Sigmoid colon (tissue), 6 donors: ENCODE measurements at regions not wholly inside any gene's neighbourhood (a gene's known extent, or its start where the extent isn't known, plus 50 kb on each side); places are given as distances from the start of the nearest gene placed in this dataset.

Source experiments
- DNase-seq: peaks from one replicate; pipeline ENCODE4 v3.0.0-alpha.2; 2019
- H3K27ac ChIP-seq, 4 donors: fragments of 200-600 bp; sonication (generic); one replicate each; pipeline ENCODE4 v1.5.1; 2016 to 2019; ENCODE audit warnings: mild to moderate bottlenecking in 1 of 4
- H3K27me3 ChIP-seq, 3 donors: fragments of 200-600 bp; sonication (generic); one replicate each; pipeline ENCODE4 v1.5.1; 2019; ENCODE audit warnings: mild to moderate bottlenecking in 1 of 3
- H3K36me3 ChIP-seq, 4 donors: fragments of 200-600 bp; sonication (generic); one replicate each; pipeline ENCODE4 v1.5.1; 2016 to 2019
- H3K4me1 ChIP-seq, 4 donors: fragments of 200-600 bp; sonication (generic); one replicate each; pipeline ENCODE4 v1.5.1; 2017 to 2019
- H3K4me3 ChIP-seq, 4 donors: fragments of 200-600 bp; sonication (generic); one replicate each; pipeline ENCODE4 v1.5.1; 2017 to 2019; ENCODE audit warnings: mild to moderate bottlenecking in 2 of 4, moderate library complexity in 1 of 4
- H3K9me3 ChIP-seq, 4 donors: fragments of 200-600 bp in 3 of 4; sonication (generic) in 3 of 4; one replicate each; pipeline versions ENCODE4 v1.5.1 to v1.6.1; 2013 to 2019
- CTCF ChIP-seq, 4 experiments: fragments of 450-650 bp in 3 of 4; fragments of 200-600 bp in 1 of 4; IDR thresholded peaks; one replicate each; pipeline ENCODE4 v1.5.1; 2016 to 2019; ENCODE audit warnings: antibody characterized with exemption in 4 of 4, mild to moderate bottlenecking in 3 of 4, moderate library complexity in 2 of 4
- EP300 ChIP-seq, 4 donors: sonication (generic); formaldehyde crosslinking; IDR thresholded peaks; one replicate each; pipeline ENCODE4 v1.6.1; 2017; ENCODE audit warnings: antibody characterized with exemption in 4 of 4
- POLR2A ChIP-seq, 2 donors: fragments of 450-650 bp; IDR thresholded peaks; one replicate each; pipeline ENCODE4 v1.6.1; 2016; ENCODE audit warnings: antibody characterized with exemption in 2 of 2, mild to moderate bottlenecking in 2 of 2, moderate library complexity in 2 of 2
- POLR2AphosphoS5 ChIP-seq, 4 donors: sonication (generic); formaldehyde crosslinking; IDR thresholded peaks; one replicate each; pipeline ENCODE4 v1.6.1; 2017; ENCODE audit warnings: antibody characterized with exemption in 4 of 4
- WGBS, 2 donors: extraction: QIAGEN DNeasy Blood & Tissue Kit; methylation state at CpG; one replicate each; pipeline ENCODE4 v1.1.7; 2013; 5-methylcytosine and 5-hydroxymethylcytosine counted together
- intact Hi-C: fragments of 100-400 bp; cut with DNase I; formaldehyde crosslinking; loops from one replicate; pipeline ENCODE4 v1.15.1; 2023
- donor health status: healthy with polysubstance abuse.
- donor health status: healthy.

GRCh38 chr10:31622978-31623377 is 304.0 kb downstream of the ZEB1 start:
- intact Hi-C loops = no loop called here
- Histone ChIP-seq H3K36me3 (no peaks in the 10 kb centered on the region), H3K27ac (peak overlapping the region; percentile 47 to 78 (median 66)), H3K4me3 (no peak overlapping the region), H3K4me1 (peaks cover 0 to 44% (median 35%) of the 10 kb centered on the region in 4 donors), H3K9me3 (peaks cover 0 to 7% (median 3%) of the 10 kb centered on the region in 4 donors), H3K27me3 (no peaks in the 10 kb centered on the region)
- no peak for TF ChIP-seq EP300 (IDR thresholded peaks at IDR 0.05)
- TF ChIP-seq CTCF (IDR thresholded peaks at IDR 0.05) = peak; percentile 33 to 57 (median 46)
- TF ChIP-seq POLR2AphosphoS5 (IDR thresholded peaks at IDR 0.05) = peak in 1 of 4 donors; percentile 61
- peak; percentile 69 for DNase-seq
- 68 to 72% methylated on average over 6 of the region's 6 CpGs for WGBS, 2 donors

GRCh38 chr10:31621733-31622132 is 302.7 kb downstream of the ZEB1 start:
- no peak for DNase-seq
- Histone ChIP-seq H3K4me1 (peaks cover 0 to 46% (median 35%) of the 10 kb centered on the region in 4 donors), H3K27me3 (no peaks in the 10 kb centered on the region), H3K27ac (peak overlapping the region in 1 of 4 donors; percentile 78), H3K36me3 (no peaks in the 10 kb centered on the region), H3K4me3 (no peak overlapping the region), H3K9me3 (peaks cover 0 to 7% (median 2%) of the 10 kb centered on the region in 4 donors)
- TF ChIP-seq POLR2A (IDR thresholded peaks at IDR 0.05) (no peak), POLR2AphosphoS5 (IDR thresholded peaks at IDR 0.05) (no peak), CTCF (IDR thresholded peaks at IDR 0.05) (no peak)
- intact Hi-C loops = no loop called here
- WGBS, 2 donors = 100% methylated on average over 1 of the region's 1 CpG

GRCh38 chr10:31620226-31621151 is 301.5 kb downstream of the ZEB1 start:
- Histone ChIP-seq H3K9me3 (peaks cover 0 to 4% (median 0%) of the 10 kb centered on the region in 4 donors), H3K4me1 (peaks cover 0 to 46% (median 35%) of the 10 kb centered on the region in 4 donors), H3K27ac (peak overlapping the region; percentile 15 to 78 (median 46)), H3K36me3 (no peaks in the 10 kb centered on the region), H3K27me3 (no peaks in the 10 kb centered on the region), H3K4me3 (no peak overlapping the region)
- TF ChIP-seq EP300 (IDR thresholded peaks at IDR 0.05) = no peak
- peak in 1 of 4 donors; percentile 6 for TF ChIP-seq POLR2AphosphoS5 (IDR thresholded peaks at IDR 0.05)
- peak; percentile 89 for DNase-seq
- 57 to 72% methylated on average over 14 of the region's 14 CpGs for WGBS, 2 donors
- intact Hi-C loops = no loop called here

- H3K4me3 ChIP-seq = no peak overlapping the region
- no peak for TF ChIP-seq POLR2A (IDR thresholded peaks at IDR 0.05)
- no peaks in the 10 kb centered on the region for H3K27me3 ChIP-seq
- intact Hi-C loops = no loop called here
- no peaks in the 10 kb centered on the region for H3K36me3 ChIP-seq
- H3K9me3 ChIP-seq = peaks cover 0 to 4% (median 0%) of the 10 kb centered on the region in 4 donors
- WGBS, 2 donors = 31 to 65% methylated on average over 8 of the region's 8 CpGs
- H3K4me1 ChIP-seq = peaks cover 0 to 46% (median 35%) of the 10 kb centered on the region in 4 donors
- H3K27ac ChIP-seq = peak overlapping the region in 3 of 4 donors; percentile 15 to 78 (median 33)
- peak; percentile 70 for DNase-seq
Measured at GRCh38 chr10:31619531-31620061, 300.6 kb downstream of the ZEB1 start.

GRCh38 chr10:31618541-31619291 is 299.7 kb downstream of the ZEB1 start:
- DNase-seq = peak; percentile 78
- no peaks in the 10 kb centered on the region for H3K9me3 ChIP-seq
- TF ChIP-seq CTCF (IDR thresholded peaks at IDR 0.05) (no peak), POLR2AphosphoS5 (IDR thresholded peaks at IDR 0.05) (peak in 2 of 4 donors; percentile 50 to 57)
- intact Hi-C loops = no loop called here
- 64 to 75% methylated on average over 17 of the region's 17 CpGs for WGBS, 2 donors
- H3K4me1 ChIP-seq = peaks cover 0 to 43% (median 33%) of the 10 kb centered on the region in 4 donors
- peak overlapping the region in 3 of 4 donors; percentile 15 to 78 (median 42) for H3K27ac ChIP-seq
- H3K4me3 ChIP-seq = no peak overlapping the region
- no peaks in the 10 kb centered on the region for H3K36me3 ChIP-seq
- no peaks in the 10 kb centered on the region for H3K27me3 ChIP-seq
